ENCODE measurements at regions not wholly inside any gene's neighbourhood (a gene's known extent, or its start where the extent isn't known, plus 50 kb on each side); places are given as distances from the start of the nearest gene placed in this dataset.

- intact Hi-C loops (cut with DNase I), result no loop called here
- DNase-seq (no peak), ATAC-seq (ENCODE audit: poor library complexity) (no peak)
These were observed 102.9 kb upstream of the TSHZ2 start for GRCh38 chr20:52869276-52869675.

DNA sequence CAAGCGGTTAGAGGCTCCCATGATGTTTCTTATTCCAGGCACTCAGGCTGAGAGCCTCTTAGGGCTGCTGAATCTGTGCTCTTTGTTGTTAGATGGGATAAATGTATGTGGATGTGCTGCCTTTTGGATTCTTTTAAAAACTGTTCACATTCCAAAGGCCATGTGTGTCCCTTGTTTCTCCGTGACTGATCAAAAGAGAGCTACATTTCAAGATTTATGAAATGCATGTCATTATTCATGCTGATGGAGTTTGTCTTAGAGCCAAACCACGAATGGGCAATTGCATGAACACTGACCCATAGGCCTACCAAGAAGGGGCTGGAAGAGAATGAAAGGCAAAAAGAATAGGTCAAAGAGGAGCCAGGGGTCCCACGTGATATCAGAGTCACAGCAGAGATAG, 104.9 kb upstream of the TSHZ2 start:
- intact Hi-C loops (cut with DNase I), result no loop called here
- ATAC-seq (ENCODE audit: poor library complexity), result no peak
- no peak for DNase-seq

DNA sequence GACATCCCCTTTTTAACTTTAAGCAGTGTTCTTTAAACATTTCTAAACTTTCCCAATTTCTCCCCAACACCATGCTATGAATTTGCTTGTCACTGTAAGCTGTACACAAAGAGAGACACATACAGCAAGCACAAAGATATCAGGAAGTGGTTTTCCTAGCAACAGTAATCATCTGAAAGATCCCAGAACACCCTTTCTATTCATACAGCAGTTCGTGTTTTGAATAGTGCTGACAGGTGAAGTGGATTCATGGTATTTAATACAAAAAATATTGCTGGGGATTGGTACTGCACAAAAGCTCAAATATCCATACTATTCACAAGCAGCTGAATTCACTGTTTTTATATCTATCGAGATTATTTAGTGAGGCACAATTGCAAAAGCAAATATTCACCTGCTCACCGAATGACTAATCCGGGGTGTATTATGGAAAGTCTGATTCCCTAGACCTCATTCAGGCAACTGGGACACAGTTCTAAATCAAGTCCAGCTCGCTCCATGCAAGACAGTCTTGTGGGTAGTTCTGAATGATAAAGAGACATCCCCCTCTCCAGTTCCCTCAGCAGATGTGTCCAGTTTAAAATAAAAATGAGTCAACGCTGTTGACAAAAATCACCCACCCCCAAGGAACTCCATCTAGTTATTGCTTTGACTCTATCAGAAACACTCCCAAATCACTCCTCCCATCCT, 107.1 kb upstream of the TSHZ2 start:
- DNase-seq (no peak), ATAC-seq (ENCODE audit: poor library complexity) (no peak)
- intact Hi-C loops (cut with DNase I), result no loop called here

DNA sequence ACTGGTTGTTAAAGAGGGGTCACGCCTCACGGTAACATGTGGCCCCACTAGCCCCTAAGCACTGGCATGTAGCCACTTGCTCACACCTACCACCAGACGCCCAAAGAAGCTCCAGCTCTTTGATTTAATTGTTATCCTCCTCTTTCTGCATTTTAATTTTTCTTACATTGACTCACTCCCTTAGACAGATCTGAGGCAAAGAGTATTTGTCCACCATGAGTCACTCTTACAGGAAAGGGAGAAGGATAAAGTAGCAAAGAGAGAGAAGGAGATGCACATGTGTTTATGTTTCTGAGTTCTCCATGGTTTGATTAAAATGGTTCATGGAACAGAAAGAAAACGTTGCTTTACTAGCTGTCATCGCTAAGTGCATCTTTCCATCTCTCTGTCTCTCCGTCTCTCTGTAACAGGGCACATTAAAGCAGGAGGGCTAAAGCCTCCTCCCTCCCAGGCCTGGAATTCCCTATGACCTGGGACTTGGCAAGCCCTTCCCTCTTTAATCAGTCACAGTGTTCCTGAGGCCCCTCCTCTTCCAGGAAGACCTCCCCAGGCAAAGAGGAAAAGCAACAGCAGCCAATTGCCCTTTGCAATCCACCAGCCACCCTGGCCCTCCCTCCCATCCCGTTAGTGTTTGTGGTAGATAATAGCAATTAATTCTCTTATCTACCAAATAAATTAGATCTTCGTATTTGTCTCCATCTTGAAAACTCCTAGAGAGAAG, 112.8 kb upstream of the TSHZ2 start:
- ATAC-seq (ENCODE audit: poor library complexity), result peak; percentile 60
- DNase-seq, result no peak
- intact Hi-C loops (cut with DNase I), result no loop called here

- intact Hi-C loops (cut with DNase I), result no loop called here
- no peak for ATAC-seq (ENCODE audit: poor library complexity)
- no peak for DNase-seq
These were observed 119.4 kb upstream of the TSHZ2 start for GRCh38 chr20:52852714-52853113.

DNA sequence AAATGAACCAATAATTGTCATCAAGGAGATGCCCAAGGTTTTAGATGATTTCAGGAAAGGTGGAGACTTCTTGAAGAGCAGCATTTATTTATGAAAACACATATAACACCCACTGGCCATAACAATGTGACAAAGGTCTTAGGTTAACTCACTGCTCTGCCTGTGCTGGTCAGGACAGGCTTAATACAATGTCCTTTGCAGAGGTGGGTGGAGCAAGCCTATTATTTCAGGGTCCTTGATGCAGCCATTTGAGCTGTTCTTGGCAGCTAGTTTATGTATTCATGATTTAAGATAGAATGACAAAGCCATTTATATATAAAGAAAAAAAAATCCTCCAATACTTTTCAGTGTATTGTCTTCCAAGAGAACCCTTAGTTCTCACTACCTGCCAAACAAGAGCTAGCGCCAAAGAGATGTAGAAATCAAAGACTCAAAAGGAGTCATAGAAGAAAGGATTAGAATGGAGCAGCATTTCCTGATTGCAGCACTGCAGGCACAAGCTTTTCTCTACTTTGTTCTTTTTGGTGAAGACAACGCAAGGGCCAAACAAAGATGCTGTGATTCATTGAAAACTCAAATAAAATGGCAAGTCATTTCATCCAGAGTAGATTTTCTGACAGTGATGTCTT, 124.3 kb upstream of the TSHZ2 start:
- DNase-seq (no peak), ATAC-seq (ENCODE audit: poor library complexity) (no peak)
- intact Hi-C loops (cut with DNase I), result no loop called here

DNA sequence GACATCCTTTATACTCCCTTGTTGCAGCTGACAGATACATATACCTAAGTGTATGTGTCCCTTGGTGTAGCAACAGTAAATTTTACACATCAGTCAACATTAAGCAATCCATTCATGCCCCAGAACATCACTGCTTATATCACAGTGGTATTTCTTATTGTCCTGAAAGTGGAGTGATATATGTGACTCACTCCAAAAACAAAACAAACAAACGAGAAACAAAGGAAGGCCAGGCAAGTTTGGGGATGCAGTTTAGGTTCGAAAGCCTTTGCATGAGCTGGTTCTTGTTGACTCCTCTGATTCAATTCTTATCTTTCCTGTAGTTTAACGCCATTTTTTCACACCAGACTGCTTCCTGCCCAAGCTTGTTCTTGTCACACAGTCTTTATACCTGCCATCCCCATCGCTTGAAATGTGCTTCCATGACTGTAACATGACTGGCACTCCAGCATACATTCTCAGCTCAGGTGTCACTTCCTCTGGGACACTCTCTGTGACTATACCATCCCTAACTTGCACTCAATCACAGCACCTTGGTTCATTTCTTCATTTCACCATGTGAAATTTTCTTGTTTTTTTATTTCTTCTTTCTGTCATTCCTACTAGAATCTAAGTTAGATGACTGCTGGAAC, 125.0 kb upstream of the TSHZ2 start:
- ATAC-seq (ENCODE audit: poor library complexity), result no peak
- intact Hi-C loops (cut with DNase I), result no loop called here
- DNase-seq, result no peak

DNA sequence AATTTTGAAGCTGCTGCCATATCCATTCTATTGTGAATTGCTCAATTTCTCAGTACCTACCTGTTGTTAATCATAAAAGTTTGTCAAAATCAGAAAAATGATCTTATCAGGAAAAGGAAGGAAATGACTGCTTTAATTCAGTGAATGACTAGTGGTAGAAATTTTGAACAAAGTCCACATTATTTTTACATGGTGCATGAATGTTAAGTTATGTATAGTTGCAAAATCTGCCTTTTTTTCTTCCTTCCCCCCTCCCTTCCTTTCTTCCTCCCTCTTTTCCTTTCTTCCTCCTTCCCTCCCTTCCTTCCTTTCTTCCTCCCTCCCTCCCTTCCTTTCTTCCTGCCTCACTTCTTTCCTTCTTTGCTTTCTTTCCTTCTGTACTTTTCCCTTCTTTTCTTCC, 127.1 kb upstream of the TSHZ2 start:
- intact Hi-C loops (cut with DNase I), result no loop called here
- no peak for ATAC-seq (ENCODE audit: poor library complexity)
- no peak for DNase-seq

GRCh38 chr20:52843425-52843824, 128.7 kb upstream of the TSHZ2 start:
- no peak for DNase-seq
- intact Hi-C loops (cut with DNase I), result no loop called here
- ATAC-seq (ENCODE audit: poor library complexity), result no peak

DNA sequence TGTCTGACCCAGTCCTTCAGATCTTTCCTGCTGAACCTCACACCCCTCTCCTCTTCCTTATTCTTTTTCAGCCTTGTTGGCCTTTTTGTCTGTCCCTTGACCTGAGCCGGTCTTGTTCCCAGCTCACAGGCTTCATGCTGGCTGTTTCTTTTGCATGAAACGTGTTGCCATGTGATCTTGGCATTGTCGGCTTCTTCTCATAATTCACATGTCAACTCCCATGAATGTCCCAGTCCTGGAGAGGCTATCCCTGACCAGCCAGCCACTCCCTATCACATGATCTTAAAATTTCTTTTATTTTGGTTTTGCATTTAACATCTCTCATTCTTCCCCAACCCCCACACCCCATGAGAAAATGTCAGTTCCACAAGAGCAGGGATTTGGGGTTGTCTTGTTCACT, 131.2 kb upstream of the TSHZ2 start:
- intact Hi-C loops (cut with DNase I), result no loop called here
- ATAC-seq (ENCODE audit: poor library complexity), result no peak

DNA sequence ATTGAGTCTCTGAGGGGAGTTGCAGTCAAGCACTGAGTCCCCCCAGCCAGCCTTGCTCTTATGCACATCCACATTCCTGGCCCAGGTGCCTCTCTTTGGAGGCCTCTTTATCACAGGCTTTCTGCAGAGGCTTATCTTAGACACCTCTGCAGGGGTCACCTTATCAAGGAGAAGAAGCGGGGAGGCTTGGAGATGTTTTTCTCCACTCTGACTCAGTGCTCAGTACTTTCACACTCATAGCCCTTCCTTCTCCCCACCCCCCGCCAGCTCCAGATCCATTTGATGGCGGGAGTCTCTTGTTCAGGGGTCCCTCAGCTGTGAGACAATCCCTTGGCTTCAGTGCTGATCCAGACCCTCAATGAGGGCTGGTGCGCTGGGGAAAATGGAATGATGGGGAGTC, 132.1 kb upstream of the TSHZ2 start:
- intact Hi-C loops (cut with DNase I), result no loop called here
- no peak for ATAC-seq (ENCODE audit: poor library complexity)
- DNase-seq, result no peak

More for the DNA sequence above, 131.2 kb upstream of the TSHZ2 start:
- no peak for DNase-seq

DNA sequence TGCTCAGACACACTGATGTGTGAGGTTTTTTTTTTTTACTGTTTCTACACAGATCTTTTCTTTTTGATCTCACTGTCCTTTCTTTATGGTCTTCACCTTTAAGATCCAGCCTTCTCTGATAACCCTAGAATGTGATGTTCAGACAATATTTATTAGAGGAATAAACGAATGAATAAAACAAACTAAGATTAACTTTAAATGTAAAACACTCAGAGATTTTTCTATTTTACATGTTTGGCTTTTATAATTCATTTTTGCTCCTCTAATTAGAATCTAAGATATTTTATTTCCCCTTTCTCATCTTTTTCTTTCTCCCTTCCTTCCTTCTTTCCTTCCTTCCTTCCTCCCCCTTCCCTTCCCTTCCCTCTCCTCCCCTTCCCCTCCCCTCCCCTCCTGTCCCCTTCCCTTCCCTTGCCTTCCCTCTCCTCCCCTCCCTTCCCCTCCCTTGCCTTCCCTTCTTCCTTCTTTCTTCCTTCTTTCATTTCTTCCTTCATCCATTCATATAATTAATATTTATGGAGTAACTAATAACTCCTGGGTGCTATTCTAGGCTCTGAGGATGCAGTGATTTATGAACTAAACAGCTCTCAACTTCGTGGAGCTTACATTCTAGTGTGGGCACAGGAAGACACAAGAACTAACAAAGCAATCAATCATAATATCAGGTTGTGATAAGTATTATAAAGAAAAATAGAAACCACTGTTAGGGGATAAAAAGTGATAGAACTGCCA, 133.5 kb upstream of the TSHZ2 start:
- no peak for ATAC-seq (ENCODE audit: poor library complexity)
- intact Hi-C loops (cut with DNase I), result no loop called here

GRCh38 chr20:52837378-52837777, 134.8 kb upstream of the TSHZ2 start:
- ATAC-seq (ENCODE audit: poor library complexity) (no peak), DNase-seq (no peak)
- intact Hi-C loops (cut with DNase I), result no loop called here

More for the DNA sequence above, 133.5 kb upstream of the TSHZ2 start:
- no peak for DNase-seq

- no peak for DNase-seq
- intact Hi-C loops (cut with DNase I), result no loop called here
- ATAC-seq (ENCODE audit: poor library complexity), result no peak
These were observed 138.3 kb upstream of the TSHZ2 start for GRCh38 chr20:52833901-52834300.

GRCh38 chr20:52832151-52832774, 139.9 kb upstream of the TSHZ2 start:
- DNase-seq (no peak), ATAC-seq (ENCODE audit: poor library complexity) (no peak)
- intact Hi-C loops (cut with DNase I), result no loop called here

DNA sequence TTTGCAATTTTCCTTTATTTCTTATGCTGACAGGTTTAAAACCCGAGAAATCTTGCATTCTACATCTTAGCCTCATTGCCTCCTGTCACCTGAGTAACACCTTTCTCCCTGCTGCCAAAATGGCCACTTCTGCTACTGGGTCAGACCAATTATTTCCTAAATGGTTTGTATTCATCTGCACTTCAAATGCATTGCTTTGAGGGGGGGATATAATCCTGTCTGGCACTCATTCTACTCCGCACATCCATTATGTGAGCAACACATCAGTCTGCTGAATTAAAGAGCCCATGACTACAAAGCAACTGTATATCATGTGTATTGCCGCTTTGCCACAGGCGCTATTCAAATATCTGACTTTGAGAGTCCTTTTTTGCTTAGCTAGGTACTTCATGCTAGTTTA, 141.6 kb upstream of the TSHZ2 start:
- ATAC-seq (ENCODE audit: poor library complexity) (no peak), DNase-seq (no peak)
- intact Hi-C loops (cut with DNase I), result no loop called here

DNA sequence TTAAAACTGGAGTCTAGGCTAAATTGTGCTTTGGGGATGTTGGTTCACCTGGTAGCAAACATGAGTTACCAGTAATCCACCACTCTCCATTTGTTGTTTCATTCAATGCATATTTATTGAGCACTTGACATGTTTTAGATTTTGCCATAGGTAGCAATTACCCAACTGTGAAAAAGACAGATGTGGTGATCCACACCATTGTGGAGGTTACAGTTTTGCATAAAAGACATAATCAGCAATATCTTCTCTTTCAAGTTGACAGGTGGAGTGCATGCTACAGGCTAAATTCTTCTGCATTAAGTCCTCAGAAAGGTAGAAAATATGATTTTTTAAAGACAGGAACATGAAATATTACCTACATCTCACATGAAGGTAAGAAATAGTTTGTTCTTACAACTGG, 143.0 kb upstream of the TSHZ2 start:
- DNase-seq (no peak), ATAC-seq (ENCODE audit: poor library complexity) (no peak)
- intact Hi-C loops (cut with DNase I), result no loop called here

DNA sequence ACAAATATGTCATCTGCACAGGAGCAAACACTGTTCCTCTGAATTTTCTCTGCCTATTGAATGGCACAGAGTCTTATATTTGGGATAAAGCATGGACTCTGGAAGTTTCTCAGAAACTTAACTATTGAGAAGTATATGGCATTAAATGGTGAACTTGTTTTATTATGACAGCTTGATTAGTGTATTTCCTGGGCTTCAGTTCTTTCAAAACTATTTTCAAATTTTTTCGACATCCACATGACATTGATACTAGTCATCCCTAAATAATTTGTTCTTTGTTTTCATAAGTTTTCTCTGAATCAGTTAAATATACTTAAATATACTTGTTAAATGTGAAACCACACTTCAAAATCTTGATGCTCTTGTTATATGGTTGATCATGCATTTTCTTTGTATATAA, 144.0 kb upstream of the TSHZ2 start:
- DNase-seq (no peak), ATAC-seq (ENCODE audit: poor library complexity) (no peak)
- intact Hi-C loops (cut with DNase I), result no loop called here

DNA sequence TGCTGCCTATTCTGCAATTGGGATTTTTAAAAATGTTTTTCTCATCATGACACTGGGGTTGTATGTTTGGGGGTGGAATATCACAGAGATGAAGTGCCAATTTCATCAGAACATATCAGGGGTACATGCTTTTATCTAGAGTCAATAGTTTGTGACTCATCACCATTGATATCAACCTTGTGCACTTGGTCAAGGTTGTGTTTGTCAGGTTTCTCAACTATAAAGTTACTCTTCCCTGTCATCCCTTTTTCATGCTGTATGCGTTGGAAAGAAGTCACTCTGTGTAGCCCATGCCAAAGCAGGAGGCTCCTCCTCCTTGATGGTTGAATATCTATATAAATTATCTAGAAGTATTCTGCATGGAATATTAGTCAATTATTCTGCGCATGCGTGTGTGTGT, 145.4 kb upstream of the TSHZ2 start:
- ATAC-seq (ENCODE audit: poor library complexity) (no peak), DNase-seq (no peak)
- intact Hi-C loops (cut with DNase I), result no loop called here
